ENCODE measurements at regions not wholly inside any gene's neighbourhood (a gene's known extent, or its start where the extent isn't known, plus 50 kb on each side); places are given as distances from the start of the nearest gene placed in this dataset.

- Mint-ChIP-seq H3K27me3 (ENCODE audit: low read depth in 2 of 2) (peaks cover 0 to 6% of the 10 kb centered on the region in 2 donors), H3K4me3 (no peak overlapping the region), H3K4me1 (no peaks in the 10 kb centered on the region), H3K27ac (no peak overlapping the region), H3K36me3 (no peaks in the 10 kb centered on the region), H3K9me3 (peaks cover 0 to 2% of the 10 kb centered on the region in 2 donors)
- DNase-seq (no peak), ATAC-seq (no peak)
- Histone ChIP-seq H3K27me3 (ENCODE audit: control insufficient read depth, insufficient read depth, low read length) (no peaks in the 10 kb centered on the region), H3K27ac (ENCODE audit: low read length) (no peak overlapping the region), H3K9me3 (ENCODE audit: control insufficient read depth, insufficient read depth, low read length) (no peaks in the 10 kb centered on the region), H3K4me1 (ENCODE audit: control insufficient read depth, insufficient read depth, low read length) (no peaks in the 10 kb centered on the region), H3K36me3 (ENCODE audit: control insufficient read depth, insufficient read depth, low read length) (no peaks in the 10 kb centered on the region), H3K4me3 (ENCODE audit: low read length) (no peak overlapping the region)
- WGBS (ENCODE audit: insufficient coverage): 38% methylated on average over 3 of the region's 3 CpGs
- intact Hi-C loops (cut with micrococcal nuclease): no loop called here
- TF ChIP-seq CTCF (IDR thresholded peaks at IDR 0.05): no peak
Measured at GRCh38 chr14:31994391-31995033, 82.6 kb upstream of the ARHGAP5 start.

GRCh38 chr14:32003585-32003984, 73.5 kb upstream of the ARHGAP5 start:
- H3K36me3 Mint-ChIP-seq: no peaks in the 10 kb centered on the region
- no peaks in the 10 kb centered on the region for H3K9me3 Mint-ChIP-seq
- ATAC-seq: no peak
- Histone ChIP-seq H3K9me3 (ENCODE audit: control insufficient read depth, insufficient read depth, low read length) (no peaks in the 10 kb centered on the region), H3K4me3 (ENCODE audit: low read length) (no peak overlapping the region), H3K36me3 (ENCODE audit: control insufficient read depth, insufficient read depth, low read length) (no peaks in the 10 kb centered on the region), H3K27me3 (ENCODE audit: control insufficient read depth, insufficient read depth, low read length) (no peaks in the 10 kb centered on the region), H3K27ac (ENCODE audit: low read length) (no peak overlapping the region), H3K4me1 (ENCODE audit: control insufficient read depth, insufficient read depth, low read length) (no peaks in the 10 kb centered on the region)
- no peak for DNase-seq
- no peak overlapping the region for H3K27ac Mint-ChIP-seq
- peaks cover 0 to 4% of the 10 kb centered on the region in 2 donors for H3K27me3 Mint-ChIP-seq (ENCODE audit: low read depth in 2 of 2)
- intact Hi-C loops (cut with micrococcal nuclease): no loop called here
- TF ChIP-seq CTCF (IDR thresholded peaks at IDR 0.05): no peak
- no peaks in the 10 kb centered on the region for H3K4me1 Mint-ChIP-seq
- WGBS (ENCODE audit: insufficient coverage): 93% methylated on average over 5 of the region's 5 CpGs
- no peak overlapping the region for H3K4me3 Mint-ChIP-seq

GRCh38 chr14:32004300-32004699, 72.8 kb upstream of the ARHGAP5 start:
- TF ChIP-seq CTCF (IDR thresholded peaks at IDR 0.05): no peak
- DNase-seq (no peak), ATAC-seq (no peak)
- H3K27me3 ChIP-seq (ENCODE audit: control insufficient read depth, insufficient read depth, low read length): no peaks in the 10 kb centered on the region
- no peak overlapping the region for H3K27ac ChIP-seq (ENCODE audit: low read length)
- Mint-ChIP-seq H3K4me3 (no peak overlapping the region), H3K36me3 (no peaks in the 10 kb centered on the region), H3K27ac (no peak overlapping the region), H3K27me3 (ENCODE audit: low read depth in 2 of 2) (peaks cover 0 to 4% of the 10 kb centered on the region in 2 donors), H3K4me1 (no peaks in the 10 kb centered on the region), H3K9me3 (no peaks in the 10 kb centered on the region)
- intact Hi-C loops (cut with micrococcal nuclease): no loop called here
- no peaks in the 10 kb centered on the region for H3K36me3 ChIP-seq (ENCODE audit: control insufficient read depth, insufficient read depth, low read length)
- no peaks in the 10 kb centered on the region for H3K4me1 ChIP-seq (ENCODE audit: control insufficient read depth, insufficient read depth, low read length)
- WGBS (ENCODE audit: insufficient coverage): 67% methylated on average over 4 of the region's 4 CpGs
- H3K4me3 ChIP-seq (ENCODE audit: low read length): no peak overlapping the region
- no peaks in the 10 kb centered on the region for H3K9me3 ChIP-seq (ENCODE audit: control insufficient read depth, insufficient read depth, low read length)

- no peak for DNase-seq
- H3K9me3 ChIP-seq (ENCODE audit: control insufficient read depth, insufficient read depth, low read length): no peaks in the 10 kb centered on the region
- no peak overlapping the region for H3K27ac ChIP-seq (ENCODE audit: low read length)
- no peak overlapping the region for H3K4me3 ChIP-seq (ENCODE audit: low read length)
- no peaks in the 10 kb centered on the region for H3K27me3 ChIP-seq (ENCODE audit: control insufficient read depth, insufficient read depth, low read length)
- Mint-ChIP-seq H3K27me3 (ENCODE audit: low read depth in 2 of 2) (no peaks in the 10 kb centered on the region), H3K27ac (no peak overlapping the region), H3K9me3 (no peaks in the 10 kb centered on the region), H3K36me3 (no peaks in the 10 kb centered on the region), H3K4me3 (no peak overlapping the region), H3K4me1 (no peaks in the 10 kb centered on the region)
- intact Hi-C loops (cut with micrococcal nuclease): no loop called here
- TF ChIP-seq CTCF (IDR thresholded peaks at IDR 0.05): no peak
- H3K36me3 ChIP-seq (ENCODE audit: control insufficient read depth, insufficient read depth, low read length): no peaks in the 10 kb centered on the region
- ATAC-seq: no peak
- H3K4me1 ChIP-seq (ENCODE audit: control insufficient read depth, insufficient read depth, low read length): no peaks in the 10 kb centered on the region
- 96% methylated on average over 5 of the region's 5 CpGs for WGBS (ENCODE audit: insufficient coverage)
Measured at GRCh38 chr14:32005628-32006027, 71.5 kb upstream of the ARHGAP5 start.
